Mesothelial cell of epicardium (in vitro differentiated cells): ENCODE measurements at regions not wholly inside any gene's neighbourhood (a gene's known extent, or its start where the extent isn't known, plus 50 kb on each side); places are given as distances from the start of the nearest gene placed in this dataset.

Experiments
- DNase-seq, 2 experiments: peaks; one replicate each; pipeline ENCODE4 v3.0.0; 2021; ENCODE audit warnings: low spot score in 2 of 2; ENCODE audit not compliant: unreplicated experiment in 2 of 2
- H3K27ac Mint-ChIP-seq: 2 replicates; pipeline ENCODE4 v1.8.0; 2021; ENCODE audit warnings: mixed read lengths
- H3K27me3 Mint-ChIP-seq: 2 replicates; pipeline ENCODE4 v1.8.0; 2021; ENCODE audit warnings: low read depth, mixed read lengths
- H3K36me3 Mint-ChIP-seq: 2 replicates; pipeline ENCODE4 v1.8.0; 2021; ENCODE audit warnings: mixed read lengths
- H3K4me1 Mint-ChIP-seq: 2 replicates; pipeline ENCODE4 v1.8.0; 2021; ENCODE audit warnings: mixed read lengths
- H3K4me3 Mint-ChIP-seq: 2 replicates; pipeline ENCODE4 v1.8.0; 2021; ENCODE audit warnings: mild to moderate bottlenecking, moderate library complexity, mixed read lengths
- H3K9me3 Mint-ChIP-seq: 2 replicates; pipeline ENCODE4 v1.8.0; 2021; ENCODE audit warnings: mixed read lengths
- TF ChIP-seq, protein P1 (sequence below): fragments of 200-600 bp; sonication (generic); IDR thresholded peaks from one replicate; pipeline ENCODE4 v1.5.0; 2021; ENCODE audit warnings: antibody characterized with exemption; ENCODE audit not compliant: unreplicated experiment

DNA sequence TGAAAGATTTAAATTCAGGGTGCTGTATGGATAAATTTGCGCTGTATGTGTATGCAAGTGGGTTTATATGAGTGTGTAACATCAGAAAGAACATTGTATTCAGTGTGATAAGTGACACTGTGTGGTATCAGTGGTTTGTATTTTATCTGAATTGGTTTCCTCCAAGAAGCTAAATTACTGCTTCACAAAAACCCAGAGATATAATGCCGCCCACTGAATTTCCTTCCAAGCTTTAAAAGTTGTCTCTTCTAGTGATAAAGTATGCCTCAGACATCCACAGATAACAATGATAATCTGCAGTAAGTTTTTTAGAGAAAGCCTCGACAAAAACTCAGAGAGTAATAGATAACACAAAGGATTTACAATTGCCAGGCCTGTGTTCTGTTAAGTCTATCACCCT, 710.6 kb upstream of the HS3ST1 start:
- no peak overlapping the region for H3K4me3 Mint-ChIP-seq
- no peak overlapping the region for H3K27ac Mint-ChIP-seq
- H3K36me3 Mint-ChIP-seq: no peaks in the 10 kb centered on the region
- no peak for DNase-seq
- H3K27me3 Mint-ChIP-seq: no peaks in the 10 kb centered on the region
- TF ChIP-seq, protein P1, sequence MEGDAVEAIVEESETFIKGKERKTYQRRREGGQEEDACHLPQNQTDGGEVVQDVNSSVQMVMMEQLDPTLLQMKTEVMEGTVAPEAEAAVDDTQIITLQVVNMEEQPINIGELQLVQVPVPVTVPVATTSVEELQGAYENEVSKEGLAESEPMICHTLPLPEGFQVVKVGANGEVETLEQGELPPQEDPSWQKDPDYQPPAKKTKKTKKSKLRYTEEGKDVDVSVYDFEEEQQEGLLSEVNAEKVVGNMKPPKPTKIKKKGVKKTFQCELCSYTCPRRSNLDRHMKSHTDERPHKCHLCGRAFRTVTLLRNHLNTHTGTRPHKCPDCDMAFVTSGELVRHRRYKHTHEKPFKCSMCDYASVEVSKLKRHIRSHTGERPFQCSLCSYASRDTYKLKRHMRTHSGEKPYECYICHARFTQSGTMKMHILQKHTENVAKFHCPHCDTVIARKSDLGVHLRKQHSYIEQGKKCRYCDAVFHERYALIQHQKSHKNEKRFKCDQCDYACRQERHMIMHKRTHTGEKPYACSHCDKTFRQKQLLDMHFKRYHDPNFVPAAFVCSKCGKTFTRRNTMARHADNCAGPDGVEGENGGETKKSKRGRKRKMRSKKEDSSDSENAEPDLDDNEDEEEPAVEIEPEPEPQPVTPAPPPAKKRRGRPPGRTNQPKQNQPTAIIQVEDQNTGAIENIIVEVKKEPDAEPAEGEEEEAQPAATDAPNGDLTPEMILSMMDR: no peak
- peaks cover 6% of the 10 kb centered on the region for H3K4me1 Mint-ChIP-seq
- H3K9me3 Mint-ChIP-seq: peaks cover 5% of the 10 kb centered on the region

DNA sequence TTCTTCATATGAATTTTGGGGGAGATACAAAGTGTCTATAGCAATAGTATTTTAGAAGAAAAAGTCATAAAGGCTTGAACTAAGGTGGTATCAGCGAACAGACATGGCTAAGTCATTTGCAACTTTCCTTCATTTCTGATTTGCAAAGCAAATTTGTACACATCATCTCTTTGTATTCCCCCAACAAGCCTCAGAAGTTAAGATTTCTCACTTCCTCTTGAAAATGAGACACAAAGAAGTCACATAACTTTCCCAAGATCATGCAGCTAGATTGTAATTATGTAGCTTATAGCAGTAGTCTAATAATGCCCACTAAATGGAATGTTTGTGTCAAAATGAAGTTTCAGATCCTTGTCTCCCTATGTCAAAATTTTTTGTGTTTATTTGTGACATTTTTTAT, 709.8 kb upstream of the HS3ST1 start:
- no peak overlapping the region for H3K27ac Mint-ChIP-seq
- DNase-seq: no peak
- TF ChIP-seq, protein P1: no peak
- H3K36me3 Mint-ChIP-seq: peaks cover 1% of the 10 kb centered on the region
- no peak overlapping the region for H3K4me3 Mint-ChIP-seq
- peaks cover 4% of the 10 kb centered on the region for H3K4me1 Mint-ChIP-seq
- no peaks in the 10 kb centered on the region for H3K27me3 Mint-ChIP-seq
- H3K9me3 Mint-ChIP-seq: peaks cover 10% of the 10 kb centered on the region

DNA sequence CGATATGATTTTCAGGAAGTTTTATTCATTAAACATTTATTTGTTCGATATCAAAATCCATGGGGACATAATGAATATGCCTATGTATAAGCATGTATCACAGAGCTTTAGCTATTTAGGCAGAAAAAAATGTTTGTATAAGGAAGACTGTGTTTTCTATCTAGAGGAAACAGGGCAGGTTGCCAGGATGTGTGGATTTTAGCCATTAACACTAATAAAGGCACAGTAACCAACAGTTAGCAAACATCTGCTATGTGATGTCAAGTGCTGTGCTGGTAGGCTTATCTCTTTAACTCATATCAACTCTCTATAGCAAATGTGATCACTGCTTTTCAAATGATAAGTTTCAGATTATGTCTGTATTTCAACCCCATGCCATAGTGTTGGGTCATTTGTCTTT, 708.9 kb upstream of the HS3ST1 start:
- TF ChIP-seq, protein P1: no peak
- Mint-ChIP-seq H3K36me3 (peaks cover 4% of the 10 kb centered on the region), H3K4me3 (no peak overlapping the region), H3K27me3 (no peaks in the 10 kb centered on the region), H3K4me1 (peaks cover 4% of the 10 kb centered on the region), H3K27ac (no peak overlapping the region), H3K9me3 (peaks cover 14% of the 10 kb centered on the region)
- DNase-seq: no peak

DNA sequence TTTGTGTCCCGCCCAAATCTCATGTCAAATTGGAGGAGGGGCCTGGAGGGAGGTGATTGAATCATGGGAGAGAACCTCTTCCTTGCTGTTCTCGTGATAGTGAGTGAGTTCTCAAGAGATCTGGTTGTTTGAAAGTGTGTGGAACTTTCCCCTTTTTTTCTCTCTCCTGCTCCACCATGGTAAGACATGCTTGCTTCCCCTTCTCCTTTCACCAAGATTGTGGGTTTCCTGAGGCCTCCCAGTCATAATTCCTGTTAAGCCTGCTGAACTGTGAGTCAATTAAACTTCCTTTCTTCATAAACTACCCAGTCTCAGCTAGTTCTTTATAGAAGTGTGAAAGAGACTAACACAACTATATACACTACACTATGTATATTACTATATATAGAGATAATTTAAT, 697.8 kb upstream of the HS3ST1 start:
- peaks cover 3% of the 10 kb centered on the region for H3K4me1 Mint-ChIP-seq
- H3K27ac Mint-ChIP-seq: no peak overlapping the region
- H3K36me3 Mint-ChIP-seq: no peaks in the 10 kb centered on the region
- peaks cover 9% of the 10 kb centered on the region for H3K9me3 Mint-ChIP-seq
- TF ChIP-seq, protein P1: no peak
- no peak overlapping the region for H3K4me3 Mint-ChIP-seq
- DNase-seq: no peak
- H3K27me3 Mint-ChIP-seq: no peaks in the 10 kb centered on the region

DNA sequence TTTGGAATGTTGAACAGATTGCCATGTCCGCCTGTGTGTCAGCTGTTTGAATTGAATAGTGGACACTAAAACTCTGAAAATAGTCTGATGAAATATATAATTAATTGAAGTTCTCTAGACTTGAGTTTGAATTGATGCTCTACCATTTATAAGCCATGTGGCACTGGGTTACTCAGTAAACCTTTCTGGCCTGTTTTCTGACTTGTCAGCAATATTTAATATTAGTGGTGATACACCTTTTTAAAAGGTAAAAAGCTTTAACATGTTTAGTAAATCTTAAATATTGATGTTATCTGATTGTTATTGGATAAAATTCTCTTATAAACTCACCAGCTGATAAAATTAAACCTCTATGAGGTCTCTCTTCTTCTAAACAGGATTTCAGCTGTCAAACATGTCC, 695.4 kb upstream of the HS3ST1 start:
- Mint-ChIP-seq H3K4me1 (peaks cover 3% of the 10 kb centered on the region), H3K9me3 (peaks cover 9% of the 10 kb centered on the region)
- TF ChIP-seq, protein P1: no peak

DNA sequence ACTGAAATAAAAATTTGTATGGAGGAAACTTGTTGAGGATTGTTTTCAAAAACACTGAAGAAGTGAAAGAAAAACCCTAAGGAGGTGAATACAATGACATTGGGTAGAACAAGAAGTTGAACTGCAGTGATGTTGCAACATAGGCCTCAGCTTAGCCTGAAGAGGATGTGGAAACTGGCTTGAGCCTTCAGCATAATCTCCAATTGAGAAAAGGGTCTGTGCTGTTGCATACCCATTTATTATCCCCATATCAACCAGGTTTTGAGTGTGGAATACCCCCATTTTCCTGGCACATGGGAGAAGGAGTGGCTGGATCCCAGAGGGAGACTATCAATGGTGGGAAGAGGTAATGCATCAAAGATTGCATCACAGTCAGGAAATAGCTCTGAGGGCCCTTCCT, 695.0 kb upstream of the HS3ST1 start:
- H3K4me3 Mint-ChIP-seq: no peak overlapping the region
- no peak for DNase-seq
- no peaks in the 10 kb centered on the region for H3K36me3 Mint-ChIP-seq
- TF ChIP-seq, protein P1: no peak
- peaks cover 9% of the 10 kb centered on the region for H3K9me3 Mint-ChIP-seq
- no peak overlapping the region for H3K27ac Mint-ChIP-seq
- H3K27me3 Mint-ChIP-seq: no peaks in the 10 kb centered on the region
- H3K4me1 Mint-ChIP-seq: peaks cover 3% of the 10 kb centered on the region

More for the DNA sequence above, 695.4 kb upstream of the HS3ST1 start:
- Mint-ChIP-seq H3K36me3 (no peaks in the 10 kb centered on the region), H3K27ac (no peak overlapping the region), H3K4me3 (no peak overlapping the region), H3K27me3 (no peaks in the 10 kb centered on the region)
- no peak for DNase-seq
